ENCODE measurements at regions not wholly inside any gene's neighbourhood (a gene's known extent, or its start where the extent isn't known, plus 50 kb on each side); places are given as distances from the start of the nearest gene placed in this dataset.

DNA sequence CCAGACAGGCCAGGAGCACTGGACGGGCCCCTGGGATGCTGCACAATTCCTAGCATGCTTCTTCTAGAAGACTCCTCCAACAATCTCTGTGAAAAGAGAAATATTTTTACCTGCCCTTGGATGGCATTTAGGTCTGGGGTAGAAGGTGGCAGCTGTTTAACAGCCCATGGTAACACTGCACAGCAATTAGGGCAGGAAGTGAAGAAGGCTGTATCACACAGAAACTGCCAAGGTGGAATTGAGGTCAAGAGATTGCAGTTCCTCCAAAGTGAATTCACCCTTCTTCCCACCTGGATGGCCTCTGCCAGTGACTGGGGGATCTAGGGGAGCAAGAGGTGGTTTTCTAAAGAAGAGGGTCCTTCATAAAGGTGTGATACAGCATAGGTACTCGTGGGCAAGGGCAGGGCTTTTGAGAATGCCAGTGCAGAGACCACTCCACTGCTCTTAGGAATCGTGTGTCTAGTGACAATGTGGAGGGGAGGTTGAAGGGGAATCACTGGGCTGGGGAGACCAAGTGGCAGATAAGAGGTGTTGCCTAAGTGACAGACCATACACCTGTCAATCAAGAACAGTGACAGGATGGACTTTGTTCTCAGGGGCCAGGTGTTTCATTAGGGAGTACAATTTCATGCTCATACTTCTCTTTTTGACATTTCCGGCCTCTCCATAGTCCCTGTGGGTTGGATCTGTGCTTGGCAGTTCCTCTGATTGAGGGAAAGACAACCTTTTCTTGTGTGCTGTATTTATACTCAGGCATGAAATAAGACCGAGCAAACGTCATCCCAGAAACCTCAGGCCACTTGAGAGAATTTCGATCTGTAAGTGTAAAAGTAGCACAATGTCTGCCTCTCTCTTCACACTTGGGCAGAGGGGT is 83.5 kb upstream of the BCL6 start:
- no peaks in the 10 kb centered on the region for H3K4me1 ChIP-seq
- no peak overlapping the region for H2AFZ ChIP-seq
- H3K27me3 ChIP-seq (ENCODE audit: control insufficient read depth, insufficient read depth, low read length), result no peaks in the 10 kb centered on the region
- H3K4me3 ChIP-seq (ENCODE audit: low read depth, low read length), result no peak overlapping the region
- no peak overlapping the region for H3K27ac ChIP-seq
- H3K79me2 ChIP-seq, result no peaks in the 10 kb centered on the region
- no peaks in the 10 kb centered on the region for H3K36me3 ChIP-seq (ENCODE audit: control insufficient read depth, insufficient read depth, low read length)
- TF ChIP-seq, protein P1, sequence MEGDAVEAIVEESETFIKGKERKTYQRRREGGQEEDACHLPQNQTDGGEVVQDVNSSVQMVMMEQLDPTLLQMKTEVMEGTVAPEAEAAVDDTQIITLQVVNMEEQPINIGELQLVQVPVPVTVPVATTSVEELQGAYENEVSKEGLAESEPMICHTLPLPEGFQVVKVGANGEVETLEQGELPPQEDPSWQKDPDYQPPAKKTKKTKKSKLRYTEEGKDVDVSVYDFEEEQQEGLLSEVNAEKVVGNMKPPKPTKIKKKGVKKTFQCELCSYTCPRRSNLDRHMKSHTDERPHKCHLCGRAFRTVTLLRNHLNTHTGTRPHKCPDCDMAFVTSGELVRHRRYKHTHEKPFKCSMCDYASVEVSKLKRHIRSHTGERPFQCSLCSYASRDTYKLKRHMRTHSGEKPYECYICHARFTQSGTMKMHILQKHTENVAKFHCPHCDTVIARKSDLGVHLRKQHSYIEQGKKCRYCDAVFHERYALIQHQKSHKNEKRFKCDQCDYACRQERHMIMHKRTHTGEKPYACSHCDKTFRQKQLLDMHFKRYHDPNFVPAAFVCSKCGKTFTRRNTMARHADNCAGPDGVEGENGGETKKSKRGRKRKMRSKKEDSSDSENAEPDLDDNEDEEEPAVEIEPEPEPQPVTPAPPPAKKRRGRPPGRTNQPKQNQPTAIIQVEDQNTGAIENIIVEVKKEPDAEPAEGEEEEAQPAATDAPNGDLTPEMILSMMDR (IDR thresholded peaks at IDR 0.05), result no peak
- no peak overlapping the region for H3K4me2 ChIP-seq (ENCODE audit: low read length)
- H3K9ac ChIP-seq, result no peak overlapping the region
- no peaks in the 10 kb centered on the region for H3K9me3 ChIP-seq (ENCODE audit: control insufficient read depth, low read length)

DNA sequence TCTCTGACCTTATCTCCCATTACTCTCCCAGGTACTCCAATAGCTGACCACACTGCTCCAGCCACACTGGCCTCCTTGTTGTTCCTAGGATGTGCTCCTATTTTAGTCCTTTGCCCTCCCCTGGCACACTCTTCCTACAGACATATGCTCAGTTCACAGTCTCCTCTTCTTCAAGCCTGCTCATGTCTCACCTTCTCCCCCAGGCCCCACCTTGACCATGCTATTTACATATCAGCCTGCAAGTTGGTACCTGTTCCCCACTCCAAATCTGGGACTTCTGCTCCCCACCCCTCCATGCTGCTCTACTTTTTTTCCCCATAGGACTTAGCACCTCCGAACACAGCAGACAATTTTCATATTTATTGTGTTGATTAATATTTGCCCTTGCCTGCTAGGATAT is 84.9 kb upstream of the BCL6 start:
- TF ChIP-seq, protein P1 (IDR thresholded peaks at IDR 0.05), result no peak
- H3K4me2 ChIP-seq (ENCODE audit: low read length), result no peak overlapping the region
- H3K79me2 ChIP-seq, result no peaks in the 10 kb centered on the region
- no peaks in the 10 kb centered on the region for H3K4me1 ChIP-seq
- H2AFZ ChIP-seq, result no peak overlapping the region
- no peak overlapping the region for H3K4me3 ChIP-seq (ENCODE audit: low read depth, low read length)
- H3K9ac ChIP-seq, result no peak overlapping the region
- no peak overlapping the region for H3K27ac ChIP-seq
- H3K36me3 ChIP-seq (ENCODE audit: control insufficient read depth, insufficient read depth, low read length), result no peaks in the 10 kb centered on the region
- H3K27me3 ChIP-seq (ENCODE audit: control insufficient read depth, insufficient read depth, low read length), result no peaks in the 10 kb centered on the region
- H3K9me3 ChIP-seq (ENCODE audit: control insufficient read depth, low read length), result no peaks in the 10 kb centered on the region

DNA sequence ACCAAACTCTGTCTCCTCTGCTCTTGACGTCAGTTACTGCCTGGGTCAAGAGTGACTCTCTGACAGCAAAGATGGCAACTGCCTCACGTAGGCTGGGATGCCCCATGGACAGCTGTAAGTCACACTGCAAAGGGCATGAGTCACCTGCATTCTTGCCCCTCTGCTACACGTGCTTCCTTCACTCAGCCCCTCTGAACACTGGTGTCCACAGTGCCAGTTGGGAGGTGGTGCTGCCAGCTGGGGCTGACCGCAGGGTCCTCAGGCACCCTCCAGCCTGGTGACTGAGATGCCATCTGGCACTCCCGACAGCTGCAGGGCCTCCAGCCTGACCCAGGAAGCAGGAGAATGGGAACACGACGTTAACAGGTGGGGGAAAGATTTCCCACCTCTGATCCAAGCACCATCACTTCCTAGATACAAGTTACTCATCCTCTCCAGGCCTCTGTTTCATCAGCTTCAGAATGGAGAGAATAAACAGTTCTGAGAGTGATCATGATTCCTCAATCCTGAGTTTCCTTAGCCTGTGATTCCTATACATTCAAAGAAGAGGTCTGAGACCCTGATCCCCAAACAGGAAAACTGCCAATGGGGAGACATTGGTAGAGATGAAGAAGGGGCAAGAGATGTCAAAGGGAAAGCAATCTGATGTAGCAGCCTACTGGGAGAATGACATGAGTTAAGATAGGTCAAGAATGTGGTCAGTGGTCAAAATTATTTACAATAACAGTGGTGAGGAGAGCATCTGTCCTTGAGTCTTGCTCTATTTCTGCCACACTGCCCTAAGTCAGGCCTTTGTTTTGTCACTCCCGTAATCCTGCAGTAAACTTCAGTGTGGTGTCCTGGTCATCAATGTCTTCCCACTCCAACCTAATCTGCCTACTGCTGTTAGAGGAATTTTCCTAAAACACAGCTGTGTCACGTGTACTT is 86.1 kb upstream of the BCL6 start:
- no peaks in the 10 kb centered on the region for H3K9me3 ChIP-seq (ENCODE audit: control insufficient read depth, low read length)
- H3K9ac ChIP-seq, result no peak overlapping the region
- no peak overlapping the region for H3K4me3 ChIP-seq (ENCODE audit: low read depth, low read length)
- TF ChIP-seq, protein P1 (IDR thresholded peaks at IDR 0.05), result no peak
- H2AFZ ChIP-seq, result no peak overlapping the region
- no peak overlapping the region for H3K27ac ChIP-seq
- no peaks in the 10 kb centered on the region for H3K4me1 ChIP-seq
- H3K79me2 ChIP-seq, result no peaks in the 10 kb centered on the region
- H3K4me2 ChIP-seq (ENCODE audit: low read length), result no peak overlapping the region
- H3K27me3 ChIP-seq (ENCODE audit: control insufficient read depth, insufficient read depth, low read length), result no peaks in the 10 kb centered on the region
- H3K36me3 ChIP-seq (ENCODE audit: control insufficient read depth, insufficient read depth, low read length), result no peaks in the 10 kb centered on the region

DNA sequence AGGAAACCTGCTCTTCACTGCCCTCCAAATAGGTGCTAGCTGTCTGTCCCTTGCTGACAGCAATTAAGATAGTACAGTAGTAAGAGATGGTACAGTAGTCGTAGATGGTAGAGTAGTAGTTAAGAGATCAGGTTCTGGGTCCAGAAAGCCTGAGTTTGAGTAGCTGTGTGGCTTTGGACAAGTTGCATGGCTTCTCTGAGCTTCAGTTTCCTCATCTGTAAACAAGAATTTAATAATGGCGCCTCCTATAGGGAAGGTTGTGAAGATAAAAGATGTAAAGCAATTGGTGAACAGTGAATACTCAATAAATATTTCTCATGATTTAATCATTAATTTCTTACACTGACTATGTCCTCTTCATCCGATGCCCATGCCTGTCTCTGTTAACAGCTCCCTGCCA is 86.9 kb upstream of the BCL6 start:
- Histone ChIP-seq H3K4me2 (ENCODE audit: low read length) (no peak overlapping the region), H3K79me2 (no peaks in the 10 kb centered on the region), H2AFZ (no peak overlapping the region), H3K27me3 (ENCODE audit: control insufficient read depth, insufficient read depth, low read length) (no peaks in the 10 kb centered on the region), H3K36me3 (ENCODE audit: control insufficient read depth, insufficient read depth, low read length) (no peaks in the 10 kb centered on the region), H3K9me3 (ENCODE audit: control insufficient read depth, low read length) (no peaks in the 10 kb centered on the region), H3K4me1 (no peaks in the 10 kb centered on the region), H3K27ac (no peak overlapping the region), H3K4me3 (ENCODE audit: low read depth, low read length) (no peak overlapping the region), H3K9ac (no peak overlapping the region)
- TF ChIP-seq, protein P1 (IDR thresholded peaks at IDR 0.05), result no peak
